K562 (cell line): ENCODE measurements at regions not wholly inside any gene's neighbourhood (a gene's known extent, or its start where the extent isn't known, plus 50 kb on each side); places are given as distances from the start of the nearest gene placed in this dataset.

Experiments
- ATAC-seq: fragments of 200-7000 bp; cut with Tn5 transposase; 3 replicates; pipeline ENCODE4 v1.9.1; 2020; ENCODE audit warnings: moderate library complexity
- BruUV-seq: library from RNA; stranded (reverse); fragments of 400-500 nt; replicated peaks from 2 replicates; lab custom pipeline; 2021; lab: Mats Ljungman, UMichigan
- CTCF ChIA-PET: fragments of 300-600 bp; formaldehyde crosslinking; extraction: SDS; loops from one replicate; lab custom pipeline; 2021; ENCODE audit warnings: low intra/inter-chr PET ratio; lab: Yijun Ruan, JAX
- POLR2A ChIA-PET: fragments of 300-600, 350-650 bp; sonication (Branson Sonifier 250); formaldehyde crosslinking; extraction: SDS; loops from one replicate; lab custom pipeline; 2021; ENCODE audit warnings: antibody characterized with exemption, inconsistent platforms; lab: Yijun Ruan, JAX
- DNase-seq, 4 experiments: peaks; one replicate each; pipeline versions ENCODE4 v3.0.0 to v3.0.0-alpha.2; 2011 to 2018; ENCODE audit warnings: low spot score in 3 of 4, mixed read lengths in 3 of 4; ENCODE audit errors: extremely low read depth in 1 of 4
- FAIRE-seq: peaks from 2 replicates; lab custom pipeline; 2011; peaks lifted over from hg19 to GRCh38; lab: Jason Lieb, UNC
- H2AFZ ChIP-seq: 2 replicates; pipeline ENCODE4 v1.6.0; 2011; ENCODE audit warnings: low read depth, low read length, control low read depth, inconsistent platforms
- H3K27ac ChIP-seq: fragments of 200-600 bp; 3 replicates; pipeline ENCODE4 v1.8.0; 2011; ENCODE audit warnings: low read depth, mild to moderate bottlenecking, control low read depth, inconsistent platforms, low read length, moderate library complexity, mixed read lengths; ENCODE audit errors: extremely low read depth
- H3K27me3 ChIP-seq, 2 experiments: fragments of 300-600 bp in 1 of 2; 2 replicates in 1 of 2; 3 replicates in 1 of 2; pipeline versions ENCODE4 v1.6.0 to v1.8.0; 2011; ENCODE audit warnings: inconsistent platforms in 2 of 2, low read length in 2 of 2, mild to moderate bottlenecking in 1 of 2, mixed read lengths in 1 of 2, moderate library complexity in 1 of 2; ENCODE audit not compliant: control insufficient read depth in 2 of 2, insufficient read depth in 2 of 2
- H3K36me3 ChIP-seq: fragments of 300-600 bp; 3 replicates; pipeline ENCODE4 v1.8.0; 2011; ENCODE audit warnings: mild to moderate bottlenecking, low read length, inconsistent platforms; ENCODE audit not compliant: control insufficient read depth, insufficient read depth
- H3K4me1 ChIP-seq, 2 experiments: fragments of 200-600 bp in 1 of 2; replicated peaks in 1 of 2; 2 replicates in 1 of 2; 3 replicates in 1 of 2; pipeline versions ENCODE4 v1.5.1 to v1.8.0; 2011; ENCODE audit warnings: inconsistent platforms in 2 of 2, low read length in 2 of 2, mild to moderate bottlenecking in 1 of 2, mixed read lengths in 1 of 2, moderate library complexity in 1 of 2; ENCODE audit not compliant: control insufficient read depth in 2 of 2, insufficient read depth in 2 of 2
- H3K4me2 ChIP-seq: 2 replicates; pipeline ENCODE4 v1.6.1; 2011; ENCODE audit warnings: low read length, control low read depth, inconsistent platforms, mixed read lengths; ENCODE audit not compliant: insufficient read depth
- H3K4me3 ChIP-seq: fragments of 200-600 bp; sonication (generic), shearing (Covaris generic); 2 replicates; pipeline ENCODE4 v1.5.1; 2016; ENCODE audit warnings: control low read depth, inconsistent platforms
- H3K79me2 ChIP-seq: fragments of 200-600 bp; 3 replicates; pipeline ENCODE4 v1.8.0; 2011; ENCODE audit warnings: low read length, inconsistent platforms; ENCODE audit not compliant: control insufficient read depth, insufficient read depth
- H3K9ac ChIP-seq, 2 experiments: 2 replicates each; pipeline versions ENCODE4 v1.6.0 to v1.6.1; 2011; ENCODE audit warnings: low read depth in 2 of 2, low read length in 2 of 2, control low read depth in 1 of 2, inconsistent platforms in 1 of 2, mild to moderate bottlenecking in 1 of 2, mixed read lengths in 1 of 2; ENCODE audit not compliant: insufficient read depth in 1 of 2
- H3K9me1 ChIP-seq: one replicate; pipeline ENCODE4 v1.6.0; 2011; ENCODE audit warnings: inconsistent platforms, mild to moderate bottlenecking, low read length, moderate library complexity; ENCODE audit not compliant: control insufficient read depth, insufficient read depth
- H3K9me3 ChIP-seq: replicated peaks from 2 replicates; pipeline ENCODE4 v1.5.1; 2011; ENCODE audit warnings: low read depth, low read length, inconsistent platforms; ENCODE audit not compliant: control insufficient read depth, insufficient read depth
- H4K20me1 ChIP-seq: replicated peaks from 2 replicates; pipeline ENCODE4 v1.6.1; 2011; ENCODE audit warnings: low read length, inconsistent platforms, mixed read lengths; ENCODE audit not compliant: control insufficient read depth, insufficient read depth
- CEBPB ChIP-seq: fragments of 450-650 bp; IDR thresholded peaks from 2 replicates; pipeline ENCODE4 v1.6.1; 2016; ENCODE audit warnings: missing genetic modification characterization, missing compliant biosample characterization
- CREB3 ChIP-seq: fragments of 450-650 bp; conservative IDR thresholded peaks from 2 replicates; pipeline ENCODE4 v1.6.1; 2016; ENCODE audit warnings: missing genetic modification characterization, low read depth, mild to moderate bottlenecking, missing compliant biosample characterization, moderate library complexity
- CTBP1 ChIP-seq: fragments of 450-650 bp; IDR thresholded peaks from 2 replicates; pipeline ENCODE4 v1.6.1; 2016; ENCODE audit warnings: borderline replicate concordance
- HDAC2 ChIP-seq: fragments of 450-650 bp; IDR thresholded peaks from 2 replicates; pipeline ENCODE4 v1.6.1; 2016; ENCODE audit warnings: mild to moderate bottlenecking
- RCOR1 ChIP-seq, 2 experiments: IDR thresholded peaks; 2 replicates each; pipeline ENCODE4 v1.6.1; 2012; ENCODE audit warnings: low read depth in 2 of 2, low read length in 2 of 2, borderline replicate concordance in 1 of 2, improper control_type of control experiment in 1 of 2
- RFX1 ChIP-seq: fragments of 450-650 bp; IDR thresholded peaks from 2 replicates; pipeline ENCODE4 v1.6.1; 2016; ENCODE audit warnings: mild to moderate bottlenecking, moderate library complexity
- RREB1 ChIP-seq: fragments of 250-450 bp; sonication (Bioruptor Pico); IDR thresholded peaks from 2 replicates; pipeline ENCODE4 v1.4.0; 2020
- SIRT6 ChIP-seq: IDR thresholded peaks from one replicate; pipeline ENCODE4 v1.6.1; 2012; ENCODE audit warnings: low read depth, mild to moderate bottlenecking, control low read depth, inconsistent platforms, low read length, moderate library complexity
- SPI1 ChIP-seq: IDR thresholded peaks from 2 replicates; pipeline ENCODE4 v1.6.1; 2011; ENCODE audit warnings: low read depth, low read length, control low read depth, borderline replicate concordance
- WGBS: fragments of 100-300 bp; shearing (Covaris generic); methylation state at CpG from one replicate; pipeline ENCODE4 v1.1.6; 2016; ENCODE audit warnings: low coverage, mixed read lengths; ENCODE audit not compliant: insufficient coverage; ENCODE audit errors: missing lambda C conversion rate; 5-methylcytosine and 5-hydroxymethylcytosine counted together
- in situ Hi-C: fragments of 300-500 bp; cut with MboI; formaldehyde crosslinking; loops from 4 replicates; pipeline ENCODE4 v1.15.0; 2018; ENCODE audit warnings: inconsistent platforms, mixed read lengths
- intact Hi-C: fragments of 100-400 bp; cut with micrococcal nuclease; formaldehyde crosslinking; loops from 2 replicates; pipeline ENCODE4 v1.14.2; 2022

- peak overlapping the region; percentile 70 for H2AFZ ChIP-seq
- peak overlapping the region; percentile 51; the same call in 1 of the 2 replicates for H3K4me2 ChIP-seq
- peak; percentile 28 to 65 (median 59) for DNase-seq
- 14% methylated on average over 18 of the region's 21 CpGs for whole genome bisulfite sequencing
- H3K9me1 ChIP-seq, result no peaks in the 10 kb centered on the region
- ChIA-PET POLR2A (interaction anchor here (0.7 to 1.7 kb wide), 4 partner anchors 9 to 166 kb away, joined by 3 to 5 read pairs (median 4); no protein-coding TSS in a partner anchor), CTCF (no interaction called here)
- no peaks in the 10 kb centered on the region for H3K9me3 ChIP-seq
- H3K4me3 ChIP-seq, result no peak overlapping the region
- H3K79me2 ChIP-seq, result no peaks in the 10 kb centered on the region
- peak; percentile 84 for ATAC-seq
- intact Hi-C loops, result no loop called here
- no peaks in the 10 kb centered on the region for H3K36me3 ChIP-seq
- FAIRE-seq, result no peak
- no peak overlapping the region for H3K9ac ChIP-seq
- H4K20me1 ChIP-seq, result no peaks in the 10 kb centered on the region
- in situ Hi-C loops, result no loop called here
- BruUV-seq, result no TSS peak
- H3K27me3 ChIP-seq, result no peaks in the 10 kb centered on the region
- H3K27ac ChIP-seq, result no peak overlapping the region
- peaks cover 10 to 11% of the 10 kb centered on the region in 2 experiments for H3K4me1 ChIP-seq
- TF ChIP-seq RCOR1 (IDR thresholded peaks at IDR 0.05; ENCODE audit: borderline replicate concordance in 1 of 2, low read depth in 2 of 2, low read length in 2 of 2) (peak in 1 of 2 experiments; percentile 78; a peak in 2 of 4 replicates), RFX1 (peak; percentile 84), RREB1 (CRISPR knock-in tag) (0 out of 2 replicates have a peak, but pooled peaks have one; percentile 43), CEBPB (tag) (peak; percentile 42; the same call in 1 of the 2 replicates), SPI1 (0 out of 2 replicates have a peak, but pooled peaks have one; percentile 45), CREB3 (no peak), CTBP1 (peak; percentile 78; the same call in 1 of the 2 replicates), HDAC2 (0 out of 2 replicates have a peak, but pooled peaks have one; percentile 16), SIRT6 (no peak)
Observed at GRCh38 chr3:72100601-72101187, 315.7 kb upstream of the PROK2 start.
